CD4-positive, alpha-beta T cell treated with Interferon alpha-2 for 1 hour (primary cell): ENCODE measurements at regions not wholly inside any gene's neighbourhood (a gene's known extent, or its start where the extent isn't known, plus 50 kb on each side); places are given as distances from the start of the nearest gene placed in this dataset.
"Not testable (repeated sequence)": the region's sequence is repeated elsewhere in the genome, so short reads cannot be mapped to it uniquely, and the experiment has no call there.

ENCODE experiments used
- DNase-seq, 2 donors: peaks; one replicate each; pipeline ENCODE4 v3.0.0-alpha.2; 2020 to 2022

GRCh38 chr3:197430502-197430901 is 125.3 kb downstream of the BDH1 start:
- no peak for DNase-seq

GRCh38 chr3:197428952-197429351 is 126.8 kb downstream of the BDH1 start:
- DNase-seq, result no peak

GRCh38 chr3:197428117-197428801 is 127.5 kb downstream of the BDH1 start:
- peak; percentile 5 to 29 for DNase-seq

- no peak for DNase-seq
These were observed 128.6 kb upstream of the DLG1 start for GRCh38 chr3:197427021-197427420.

GRCh38 chr3:197426121-197426566 is 127.7 kb upstream of the DLG1 start:
- no peak for DNase-seq

GRCh38 chr3:197425485-197426120 is 127.2 kb upstream of the DLG1 start:
- DNase-seq, result no peak

- no peak for DNase-seq
These were observed 126.5 kb upstream of the DLG1 start for GRCh38 chr3:197424674-197425484.

GRCh38 chr3:197424266-197424665 is 125.9 kb upstream of the DLG1 start:
- DNase-seq, result no peak

- no peak for DNase-seq
These were observed 125.0 kb upstream of the DLG1 start for GRCh38 chr3:197423376-197423775.

GRCh38 chr3:197422506-197422905 is 124.1 kb upstream of the DLG1 start:
- DNase-seq, result no peak

GRCh38 chr3:197421021-197421420 is 122.6 kb upstream of the DLG1 start:
- DNase-seq, result no peak

GRCh38 chr3:197420566-197420965 is 122.2 kb upstream of the DLG1 start:
- DNase-seq, result no peak

- DNase-seq, result no peak
These were observed 121.7 kb upstream of the DLG1 start for GRCh38 chr3:197420115-197420514.

- DNase-seq, result no peak
These were observed 121.3 kb upstream of the DLG1 start for GRCh38 chr3:197419696-197420095.

GRCh38 chr3:197417911-197418618 is 119.7 kb upstream of the DLG1 start:
- DNase-seq, result no peak

GRCh38 chr3:197417441-197417840 is 119.0 kb upstream of the DLG1 start:
- DNase-seq, result no peak

- DNase-seq, result not testable (repeated sequence)
These were observed 113.5 kb upstream of the DLG1 start for GRCh38 chr3:197411899-197412298.

GRCh38 chr3:197410170-197410569 is 111.8 kb upstream of the DLG1 start:
- not testable (repeated sequence) for DNase-seq

- DNase-seq, result no peak
These were observed 110.0 kb upstream of the DLG1 start for GRCh38 chr3:197408177-197408957.

GRCh38 chr3:197407526-197407925 is 109.1 kb upstream of the DLG1 start:
- DNase-seq, result no peak

- DNase-seq, result no peak
These were observed 108.6 kb upstream of the DLG1 start for GRCh38 chr3:197407053-197407452.

- no peak for DNase-seq
These were observed 107.9 kb upstream of the DLG1 start for GRCh38 chr3:197406266-197406665.
